ENCODE measurements at regions not wholly inside any gene's neighbourhood (a gene's known extent, or its start where the extent isn't known, plus 50 kb on each side); places are given as distances from the start of the nearest gene placed in this dataset.

DNA sequence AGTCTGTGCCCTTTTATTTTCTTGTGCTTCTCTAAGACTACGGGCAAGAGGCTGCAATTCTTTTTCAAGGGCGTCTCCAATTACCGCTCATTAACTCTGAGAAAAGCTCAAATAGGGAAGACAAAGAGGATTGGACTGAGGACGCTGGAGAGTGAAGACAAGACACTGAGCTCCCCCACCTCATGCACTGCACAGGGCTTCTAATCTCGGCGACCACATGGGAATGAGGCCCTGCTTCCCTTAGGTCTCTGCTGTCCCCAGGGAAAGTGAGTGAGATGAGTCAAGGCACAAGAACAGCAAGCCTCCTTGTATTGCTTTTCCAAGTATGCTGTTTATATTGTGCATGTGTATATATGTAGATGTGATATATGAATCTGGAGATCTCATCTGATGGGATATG lies 392.2 kb upstream of the CFAP20DC start (continued):
- TF ChIP-seq, protein P1, sequence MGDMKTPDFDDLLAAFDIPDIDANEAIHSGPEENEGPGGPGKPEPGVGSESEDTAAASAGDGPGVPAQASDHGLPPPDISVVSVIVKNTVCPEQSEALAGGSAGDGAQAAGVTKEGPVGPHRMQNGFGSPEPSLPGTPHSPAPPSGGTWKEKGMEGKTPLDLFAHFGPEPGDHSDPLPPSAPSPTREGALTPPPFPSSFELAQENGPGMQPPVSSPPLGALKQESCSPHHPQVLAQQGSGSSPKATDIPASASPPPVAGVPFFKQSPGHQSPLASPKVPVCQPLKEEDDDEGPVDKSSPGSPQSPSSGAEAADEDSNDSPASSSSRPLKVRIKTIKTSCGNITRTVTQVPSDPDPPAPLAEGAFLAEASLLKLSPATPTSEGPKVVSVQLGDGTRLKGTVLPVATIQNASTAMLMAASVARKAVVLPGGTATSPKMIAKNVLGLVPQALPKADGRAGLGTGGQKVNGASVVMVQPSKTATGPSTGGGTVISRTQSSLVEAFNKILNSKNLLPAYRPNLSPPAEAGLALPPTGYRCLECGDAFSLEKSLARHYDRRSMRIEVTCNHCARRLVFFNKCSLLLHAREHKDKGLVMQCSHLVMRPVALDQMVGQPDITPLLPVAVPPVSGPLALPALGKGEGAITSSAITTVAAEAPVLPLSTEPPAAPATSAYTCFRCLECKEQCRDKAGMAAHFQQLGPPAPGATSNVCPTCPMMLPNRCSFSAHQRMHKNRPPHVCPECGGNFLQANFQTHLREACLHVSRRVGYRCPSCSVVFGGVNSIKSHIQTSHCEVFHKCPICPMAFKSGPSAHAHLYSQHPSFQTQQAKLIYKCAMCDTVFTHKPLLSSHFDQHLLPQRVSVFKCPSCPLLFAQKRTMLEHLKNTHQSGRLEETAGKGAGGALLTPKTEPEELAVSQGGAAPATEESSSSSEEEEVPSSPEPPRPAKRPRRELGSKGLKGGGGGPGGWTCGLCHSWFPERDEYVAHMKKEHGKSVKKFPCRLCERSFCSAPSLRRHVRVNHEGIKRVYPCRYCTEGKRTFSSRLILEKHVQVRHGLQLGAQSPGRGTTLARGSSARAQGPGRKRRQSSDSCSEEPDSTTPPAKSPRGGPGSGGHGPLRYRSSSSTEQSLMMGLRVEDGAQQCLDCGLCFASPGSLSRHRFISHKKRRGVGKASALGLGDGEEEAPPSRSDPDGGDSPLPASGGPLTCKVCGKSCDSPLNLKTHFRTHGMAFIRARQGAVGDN (IDR thresholded peaks at IDR 0.05) = no peak
- no peak for TF ChIP-seq KLF5 (IDR thresholded peaks at IDR 0.05; ENCODE audit: partially characterized antibody)
- no peak for TF ChIP-seq IKZF1 (conservative IDR thresholded peaks at IDR 0.05)
- TF ChIP-seq MTA2 (IDR thresholded peaks at IDR 0.05; ENCODE audit: low read depth) = no peak
- no peak for TF ChIP-seq WRNIP1 (IDR thresholded peaks at IDR 0.05; ENCODE audit: borderline replicate concordance, low read depth, low read length)
- no peak for TF ChIP-seq ASH2L (IDR thresholded peaks at IDR 0.05; ENCODE audit: borderline replicate concordance, low read depth)

DNA sequence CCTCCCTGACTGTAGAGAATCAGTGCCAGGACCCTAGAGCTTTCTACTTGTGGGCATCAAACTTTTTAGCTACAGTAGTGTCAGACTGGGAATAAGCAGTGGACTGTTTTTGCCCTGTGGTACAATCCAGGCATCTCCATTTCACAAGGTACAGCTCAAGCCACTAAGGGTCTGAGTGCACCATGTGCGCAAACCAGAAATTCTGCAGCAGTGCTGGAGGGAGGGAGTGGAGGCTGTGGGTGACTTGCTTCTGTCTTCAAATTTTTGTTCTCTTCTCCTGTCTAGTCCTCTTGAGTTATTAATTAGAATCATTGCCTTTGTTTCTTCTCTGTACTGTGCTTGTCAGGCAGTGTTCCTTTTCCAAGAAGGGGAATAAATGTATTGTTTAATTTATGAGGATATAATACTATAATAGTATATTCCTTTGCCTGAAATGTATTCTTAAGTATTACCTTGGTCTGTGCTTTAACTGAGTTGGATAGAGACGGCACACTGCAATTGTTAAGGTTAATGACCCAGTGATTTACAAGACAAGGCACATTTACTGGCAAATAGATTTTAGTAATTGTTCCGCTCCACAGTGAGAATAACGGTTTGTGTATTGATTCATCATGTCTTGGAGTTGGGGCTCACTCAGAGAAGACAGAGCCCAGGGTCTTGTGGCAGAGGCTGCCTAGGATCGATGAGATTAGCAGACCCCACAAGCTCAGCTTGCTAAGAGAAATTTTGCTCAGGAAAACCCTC lies 390.6 kb upstream of the CFAP20DC start:
- FAIRE-seq (no peak), DNase-seq (ENCODE audit: low read depth, low spot score) (no peak), ATAC-seq (no peak)
- ChIA-PET SMC1A (ENCODE audit: uncharacterized antibody, unreplicated experiment) (interaction anchor here (0.6 to 3.3 kb wide), 14 partner anchors 13 to 127 kb away, joined by 3 to 16 read pairs (median 4); no protein-coding TSS in a partner anchor), CTCF (interaction anchor here (0.7 to 2.6 kb wide), 7 partner anchors 8 to 127 kb away, joined by 3 to 13 read pairs (median 4); no protein-coding TSS in a partner anchor), POLR2A (no interaction called here), RAD21 (ENCODE audit: unreplicated experiment) (interaction anchor here (0.8 to 1.4 kb wide), 5 partner anchors 22 to 205 kb away, joined by 3 to 5 read pairs (median 3); no protein-coding TSS in a partner anchor)
- H3K79me2 ChIP-seq (ENCODE audit: control insufficient read depth, insufficient read depth, low read length) = no peaks in the 10 kb centered on the region
- intact Hi-C loops (cut with micrococcal nuclease; ENCODE audit: unreplicated experiment) = no loop called here
- BruUV-seq (replicated peaks) = no TSS peak
- H3K36me3 ChIP-seq (ENCODE audit: control insufficient read depth in 2 of 2, insufficient read depth in 2 of 2, low read length in 1 of 2) = no peaks in the 10 kb centered on the region
- no peak overlapping the region for H2AFZ ChIP-seq (ENCODE audit: control insufficient read depth, low read depth, low read length)
- H3K27ac ChIP-seq (ENCODE audit: control insufficient read depth, insufficient read depth) = no peak overlapping the region
- in situ Hi-C loops (cut with MboI) = no loop called here
- H3K9ac ChIP-seq (ENCODE audit: control insufficient read depth, insufficient read depth, low read length) = no peak overlapping the region
- 75% methylated on average over 5 of the region's 5 CpGs for WGBS (ENCODE audit: insufficient coverage, insufficient replicate concordance, low lambda C conversion rate, missing lambda C conversion rate)
- H3K4me3 ChIP-seq = no peak overlapping the region
- H4K20me1 ChIP-seq (ENCODE audit: control insufficient read depth, insufficient read depth) = no peaks in the 10 kb centered on the region
- peaks cover 1% of the 10 kb centered on the region; the same call in 1 of the 3 replicates for H3K9me3 ChIP-seq (replicated peaks; ENCODE audit: control insufficient read depth, insufficient read depth, low read length)
- H3K4me1 ChIP-seq (ENCODE audit: control insufficient read depth, insufficient read depth, low read length) = peaks cover 8% of the 10 kb centered on the region
- no peak overlapping the region for H3K4me2 ChIP-seq (ENCODE audit: control insufficient read depth, insufficient read depth)
- no peaks in the 10 kb centered on the region for H3K27me3 ChIP-seq (replicated peaks in 1 of 2; ENCODE audit: control insufficient read depth in 2 of 2, insufficient read depth in 2 of 2, low read length in 1 of 2)
- TF ChIP-seq, protein P2, sequence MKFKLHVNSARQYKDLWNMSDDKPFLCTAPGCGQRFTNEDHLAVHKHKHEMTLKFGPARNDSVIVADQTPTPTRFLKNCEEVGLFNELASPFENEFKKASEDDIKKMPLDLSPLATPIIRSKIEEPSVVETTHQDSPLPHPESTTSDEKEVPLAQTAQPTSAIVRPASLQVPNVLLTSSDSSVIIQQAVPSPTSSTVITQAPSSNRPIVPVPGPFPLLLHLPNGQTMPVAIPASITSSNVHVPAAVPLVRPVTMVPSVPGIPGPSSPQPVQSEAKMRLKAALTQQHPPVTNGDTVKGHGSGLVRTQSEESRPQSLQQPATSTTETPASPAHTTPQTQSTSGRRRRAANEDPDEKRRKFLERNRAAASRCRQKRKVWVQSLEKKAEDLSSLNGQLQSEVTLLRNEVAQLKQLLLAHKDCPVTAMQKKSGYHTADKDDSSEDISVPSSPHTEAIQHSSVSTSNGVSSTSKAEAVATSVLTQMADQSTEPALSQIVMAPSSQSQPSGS (IDR thresholded peaks at IDR 0.05; ENCODE audit: low read length) = no peak
- TF ChIP-seq MXI1 (IDR thresholded peaks at IDR 0.05; ENCODE audit: low read depth, low read length) (no peak), MEF2A (IDR thresholded peaks at IDR 0.05; ENCODE audit: insufficient read depth, low read depth, low read length) (no peak), MEF2B (IDR thresholded peaks at IDR 0.05; ENCODE audit: partially characterized antibody, poor library complexity, severe bottlenecking) (no peak), ZSCAN29 (IDR thresholded peaks at IDR 0.05) (no peak)
- TF ChIP-seq, protein P3, sequence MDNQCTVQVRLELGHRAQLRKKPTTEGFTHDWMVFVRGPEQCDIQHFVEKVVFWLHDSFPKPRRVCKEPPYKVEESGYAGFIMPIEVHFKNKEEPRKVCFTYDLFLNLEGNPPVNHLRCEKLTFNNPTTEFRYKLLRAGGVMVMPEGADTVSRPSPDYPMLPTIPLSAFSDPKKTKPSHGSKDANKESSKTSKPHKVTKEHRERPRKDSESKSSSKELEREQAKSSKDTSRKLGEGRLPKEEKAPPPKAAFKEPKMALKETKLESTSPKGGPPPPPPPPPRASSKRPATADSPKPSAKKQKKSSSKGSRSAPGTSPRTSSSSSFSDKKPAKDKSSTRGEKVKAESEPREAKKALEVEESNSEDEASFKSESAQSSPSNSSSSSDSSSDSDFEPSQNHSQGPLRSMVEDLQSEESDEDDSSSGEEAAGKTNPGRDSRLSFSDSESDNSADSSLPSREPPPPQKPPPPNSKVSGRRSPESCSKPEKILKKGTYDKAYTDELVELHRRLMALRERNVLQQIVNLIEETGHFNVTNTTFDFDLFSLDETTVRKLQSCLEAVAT (IDR thresholded peaks at IDR 0.05) = no peak
- TF ChIP-seq, protein P4, sequence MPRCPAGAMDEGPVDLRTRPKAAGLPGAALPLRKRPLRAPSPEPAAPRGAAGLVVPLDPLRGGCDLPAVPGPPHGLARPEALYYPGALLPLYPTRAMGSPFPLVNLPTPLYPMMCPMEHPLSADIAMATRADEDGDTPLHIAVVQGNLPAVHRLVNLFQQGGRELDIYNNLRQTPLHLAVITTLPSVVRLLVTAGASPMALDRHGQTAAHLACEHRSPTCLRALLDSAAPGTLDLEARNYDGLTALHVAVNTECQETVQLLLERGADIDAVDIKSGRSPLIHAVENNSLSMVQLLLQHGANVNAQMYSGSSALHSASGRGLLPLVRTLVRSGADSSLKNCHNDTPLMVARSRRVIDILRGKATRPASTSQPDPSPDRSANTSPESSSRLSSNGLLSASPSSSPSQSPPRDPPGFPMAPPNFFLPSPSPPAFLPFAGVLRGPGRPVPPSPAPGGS (IDR thresholded peaks at IDR 0.05; ENCODE audit: borderline replicate concordance, insufficient read depth, low read depth, low read length, poor library complexity, severe bottlenecking) = no peak
